ENCODE measurements at regions not wholly inside any gene's neighbourhood (a gene's known extent, or its start where the extent isn't known, plus 50 kb on each side); places are given as distances from the start of the nearest gene placed in this dataset.
"Not testable (repeated sequence)": the region's sequence is repeated elsewhere in the genome, so short reads cannot be mapped to it uniquely, and the experiment has no call there.

DNA sequence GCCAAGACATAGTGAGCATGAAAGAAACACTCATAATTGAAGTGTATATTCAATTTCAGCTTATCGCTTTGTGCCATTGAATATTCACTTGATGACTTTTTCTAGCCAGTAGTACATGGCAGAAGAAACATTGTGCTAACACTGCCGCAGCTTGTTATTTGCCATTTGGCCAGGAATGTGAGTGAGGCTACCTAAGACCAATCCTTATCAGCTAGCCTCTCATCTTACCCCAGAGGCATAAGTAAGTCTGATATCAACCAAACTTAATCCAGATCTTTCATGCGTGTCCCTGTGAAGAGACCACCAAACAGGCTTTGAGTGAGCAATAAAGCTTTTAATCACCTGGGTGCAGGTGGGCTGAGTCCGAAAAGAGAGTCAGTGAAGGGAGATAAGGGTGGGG is 586.0 kb upstream of the MBL2 start:
- TF ChIP-seq, protein P1, sequence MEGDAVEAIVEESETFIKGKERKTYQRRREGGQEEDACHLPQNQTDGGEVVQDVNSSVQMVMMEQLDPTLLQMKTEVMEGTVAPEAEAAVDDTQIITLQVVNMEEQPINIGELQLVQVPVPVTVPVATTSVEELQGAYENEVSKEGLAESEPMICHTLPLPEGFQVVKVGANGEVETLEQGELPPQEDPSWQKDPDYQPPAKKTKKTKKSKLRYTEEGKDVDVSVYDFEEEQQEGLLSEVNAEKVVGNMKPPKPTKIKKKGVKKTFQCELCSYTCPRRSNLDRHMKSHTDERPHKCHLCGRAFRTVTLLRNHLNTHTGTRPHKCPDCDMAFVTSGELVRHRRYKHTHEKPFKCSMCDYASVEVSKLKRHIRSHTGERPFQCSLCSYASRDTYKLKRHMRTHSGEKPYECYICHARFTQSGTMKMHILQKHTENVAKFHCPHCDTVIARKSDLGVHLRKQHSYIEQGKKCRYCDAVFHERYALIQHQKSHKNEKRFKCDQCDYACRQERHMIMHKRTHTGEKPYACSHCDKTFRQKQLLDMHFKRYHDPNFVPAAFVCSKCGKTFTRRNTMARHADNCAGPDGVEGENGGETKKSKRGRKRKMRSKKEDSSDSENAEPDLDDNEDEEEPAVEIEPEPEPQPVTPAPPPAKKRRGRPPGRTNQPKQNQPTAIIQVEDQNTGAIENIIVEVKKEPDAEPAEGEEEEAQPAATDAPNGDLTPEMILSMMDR (IDR thresholded peaks at IDR 0.05; ENCODE audit: unreplicated experiment): no peak
- Mint-ChIP-seq H3K36me3 (ENCODE audit: insufficient read depth) (no peaks in the 10 kb centered on the region), H3K4me1 (ENCODE audit: low read depth) (peaks cover 2% of the 10 kb centered on the region), H3K9me3 (ENCODE audit: low read depth) (no peaks in the 10 kb centered on the region), H3K27ac (no peak overlapping the region), H3K27me3 (no peaks in the 10 kb centered on the region), H3K4me3 (ENCODE audit: low read depth) (no peak overlapping the region)
- no peak for DNase-seq (ENCODE audit: low spot score, unreplicated experiment)

DNA sequence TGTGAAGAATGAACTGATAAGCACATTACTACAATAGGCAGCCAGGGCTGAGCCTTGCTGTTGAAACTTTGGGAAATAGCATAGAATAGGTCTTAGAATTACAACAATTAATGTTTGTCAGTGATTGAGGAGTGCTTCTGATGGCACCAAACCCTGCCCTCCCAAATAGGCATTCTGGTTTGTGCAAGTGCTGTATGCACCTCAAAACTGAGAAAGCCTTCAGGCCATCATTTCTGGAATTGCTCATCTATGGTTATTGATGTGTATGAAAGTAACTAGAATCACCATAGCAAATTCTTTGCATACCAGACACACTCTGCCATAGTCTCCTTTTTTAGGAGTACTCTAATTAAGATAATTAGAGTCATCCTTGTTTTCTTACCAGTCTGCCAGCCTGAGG is 585.0 kb upstream of the MBL2 start:
- no peak overlapping the region for H3K27ac Mint-ChIP-seq
- H3K4me3 Mint-ChIP-seq (ENCODE audit: low read depth): no peak overlapping the region
- no peaks in the 10 kb centered on the region for H3K27me3 Mint-ChIP-seq
- H3K9me3 Mint-ChIP-seq (ENCODE audit: low read depth): no peaks in the 10 kb centered on the region
- no peaks in the 10 kb centered on the region for H3K36me3 Mint-ChIP-seq (ENCODE audit: insufficient read depth)
- no peak for DNase-seq (ENCODE audit: low spot score, unreplicated experiment)
- peaks cover 2% of the 10 kb centered on the region for H3K4me1 Mint-ChIP-seq (ENCODE audit: low read depth)
- TF ChIP-seq, protein P1 (IDR thresholded peaks at IDR 0.05; ENCODE audit: unreplicated experiment): no peak

DNA sequence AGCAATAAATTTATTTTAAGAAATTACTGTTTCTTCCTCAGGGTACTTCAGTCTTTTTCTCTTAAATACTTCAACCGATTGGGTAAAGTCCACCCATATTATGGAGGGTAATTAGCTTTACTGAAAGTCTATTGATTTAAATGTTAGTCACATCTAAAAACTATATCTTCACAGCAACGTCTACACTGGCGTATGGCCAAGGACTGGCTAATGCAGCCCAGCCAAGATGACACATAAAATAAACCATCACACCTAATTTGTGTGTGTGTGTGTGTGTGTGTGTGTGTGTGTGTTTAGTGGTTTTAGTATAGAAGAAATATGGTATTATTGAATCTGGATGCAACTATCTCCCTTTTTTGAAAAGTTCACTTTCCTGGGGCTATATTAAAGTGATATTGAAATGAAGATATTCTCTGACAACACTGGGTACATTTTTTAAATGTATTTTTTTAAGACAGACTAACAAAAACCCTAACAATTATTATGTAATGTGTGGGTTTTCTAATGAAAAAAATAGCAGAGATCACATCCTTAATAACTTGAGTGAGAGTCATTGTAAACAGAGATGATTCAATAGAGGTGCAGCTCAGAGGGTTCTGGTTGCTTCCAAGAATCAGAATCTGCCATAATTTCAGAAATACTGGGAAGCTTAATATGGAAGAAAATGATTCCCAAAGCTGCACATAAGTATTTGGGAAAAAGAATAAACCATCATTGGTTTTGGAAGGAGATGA is 584.2 kb upstream of the MBL2 start:
- no peak overlapping the region for H3K27ac Mint-ChIP-seq
- no peaks in the 10 kb centered on the region for H3K27me3 Mint-ChIP-seq
- TF ChIP-seq, protein P1 (IDR thresholded peaks at IDR 0.05; ENCODE audit: unreplicated experiment): no peak
- H3K4me3 Mint-ChIP-seq (ENCODE audit: low read depth): no peak overlapping the region
- no peaks in the 10 kb centered on the region for H3K9me3 Mint-ChIP-seq (ENCODE audit: low read depth)
- DNase-seq (ENCODE audit: low spot score, unreplicated experiment): no peak
- H3K36me3 Mint-ChIP-seq (ENCODE audit: insufficient read depth): no peaks in the 10 kb centered on the region
- H3K4me1 Mint-ChIP-seq (ENCODE audit: low read depth): no peaks in the 10 kb centered on the region

DNA sequence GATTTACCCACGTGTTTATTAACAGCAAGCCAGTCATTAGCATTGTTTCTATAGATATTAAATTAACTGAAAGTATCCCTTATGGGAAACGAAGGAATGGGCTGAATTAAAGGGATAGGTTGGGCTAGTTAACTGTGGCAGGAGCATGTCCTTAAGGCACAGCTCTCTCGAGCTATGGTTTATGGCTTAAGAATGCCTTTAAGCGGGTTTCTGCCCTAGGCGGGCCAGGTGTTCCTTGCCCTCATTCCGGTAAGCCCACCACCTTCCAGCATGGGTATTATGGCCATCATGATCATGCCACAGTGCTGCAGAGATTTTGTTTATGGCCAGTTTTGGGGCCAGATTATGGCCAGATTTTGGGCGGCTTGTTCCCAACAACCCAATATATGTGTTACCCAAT is 569.9 kb upstream of the MBL2 start:
- H3K27ac Mint-ChIP-seq; H3K36me3 Mint-ChIP-seq (ENCODE audit: insufficient read depth); H3K9me3 Mint-ChIP-seq (ENCODE audit: low read depth); DNase-seq (ENCODE audit: low spot score, unreplicated experiment); H3K27me3 Mint-ChIP-seq; H3K4me1 Mint-ChIP-seq (ENCODE audit: low read depth); H3K4me3 Mint-ChIP-seq (ENCODE audit: low read depth): not testable (repeated sequence)

DNA sequence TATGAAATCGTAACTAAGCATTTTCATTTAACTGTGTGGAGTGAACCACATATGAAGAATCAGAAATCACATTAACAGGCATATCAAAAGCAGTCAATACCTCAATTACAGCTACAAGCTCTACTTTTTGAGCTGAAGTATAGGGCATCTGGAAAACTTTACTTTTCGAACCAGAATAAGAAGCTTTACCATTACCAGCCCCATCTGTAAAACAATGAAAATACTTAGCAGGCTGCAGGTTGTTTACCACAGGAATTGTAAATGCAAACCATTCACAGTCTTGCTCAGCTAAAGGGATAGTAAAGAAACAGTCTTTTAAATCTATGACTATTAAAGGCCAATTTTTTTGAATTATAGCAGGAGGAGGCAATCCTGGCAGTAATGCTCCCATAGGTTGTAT is 565.6 kb upstream of the MBL2 start:
- not testable (repeated sequence) for H3K4me3 Mint-ChIP-seq (ENCODE audit: low read depth); H3K36me3 Mint-ChIP-seq (ENCODE audit: insufficient read depth)

DNA sequence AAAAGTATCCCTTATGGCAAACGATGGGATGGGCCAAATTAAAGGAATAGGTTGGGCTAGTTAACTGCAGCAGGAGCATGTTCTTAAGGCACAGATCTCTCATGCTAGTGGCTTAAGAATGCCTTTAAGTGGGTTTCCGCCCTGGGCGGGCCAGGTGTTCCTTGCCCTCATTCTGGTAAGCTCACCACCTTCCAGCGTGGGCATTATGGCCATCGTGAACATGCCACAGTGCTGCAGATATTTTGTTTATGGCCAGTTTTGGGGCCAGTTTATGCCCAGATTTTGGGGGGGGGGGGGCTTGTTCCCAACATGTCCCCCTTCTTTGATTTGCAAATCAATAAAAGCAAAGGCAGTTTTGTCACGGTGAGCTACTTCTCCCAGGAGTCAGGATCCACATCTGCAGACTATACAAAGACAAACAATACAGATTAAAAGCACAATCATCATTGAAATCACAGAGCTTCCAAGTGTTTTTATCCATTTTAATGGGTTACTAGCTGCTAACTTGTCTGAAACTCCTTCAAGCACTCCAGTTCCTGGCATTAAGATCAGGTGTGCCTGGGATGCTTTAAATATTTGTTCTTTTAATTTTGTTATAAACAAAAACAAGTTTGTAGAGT is 563.3 kb upstream of the MBL2 start:
- not testable (repeated sequence) for H3K4me3 Mint-ChIP-seq (ENCODE audit: low read depth); H3K36me3 Mint-ChIP-seq (ENCODE audit: insufficient read depth); DNase-seq (ENCODE audit: low spot score, unreplicated experiment); H3K4me1 Mint-ChIP-seq (ENCODE audit: low read depth); H3K27me3 Mint-ChIP-seq; H3K27ac Mint-ChIP-seq
- H3K9me3 Mint-ChIP-seq (ENCODE audit: low read depth): peaks cover 13% of the 10 kb centered on the region

More for the DNA sequence above, 565.6 kb upstream of the MBL2 start:
- not testable (repeated sequence) for DNase-seq (ENCODE audit: low spot score, unreplicated experiment); H3K27me3 Mint-ChIP-seq; H3K27ac Mint-ChIP-seq; H3K4me1 Mint-ChIP-seq (ENCODE audit: low read depth)
- H3K9me3 Mint-ChIP-seq (ENCODE audit: low read depth): peaks cover 13% of the 10 kb centered on the region

DNA sequence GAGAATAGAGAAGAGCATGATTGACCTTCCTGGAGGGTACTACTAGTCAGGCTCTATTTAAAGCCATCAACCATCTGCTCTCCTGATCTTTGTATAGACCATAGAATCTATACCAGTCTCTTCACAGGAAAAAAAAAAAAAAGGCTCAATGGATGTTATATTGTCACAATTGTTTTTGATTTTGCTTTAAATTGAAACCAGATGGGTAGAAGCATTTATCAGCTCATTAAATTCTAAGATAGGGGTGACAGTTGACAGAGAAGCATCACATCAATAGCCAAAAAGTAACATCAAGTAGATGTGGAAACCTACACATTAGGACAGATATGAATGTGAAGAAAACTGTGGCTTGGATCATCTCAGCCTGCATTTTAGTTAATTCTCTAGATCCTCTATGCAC is 558.9 kb upstream of the MBL2 start:
- Mint-ChIP-seq H3K27ac (no peak overlapping the region), H3K9me3 (ENCODE audit: low read depth) (peaks cover 4% of the 10 kb centered on the region)

DNA sequence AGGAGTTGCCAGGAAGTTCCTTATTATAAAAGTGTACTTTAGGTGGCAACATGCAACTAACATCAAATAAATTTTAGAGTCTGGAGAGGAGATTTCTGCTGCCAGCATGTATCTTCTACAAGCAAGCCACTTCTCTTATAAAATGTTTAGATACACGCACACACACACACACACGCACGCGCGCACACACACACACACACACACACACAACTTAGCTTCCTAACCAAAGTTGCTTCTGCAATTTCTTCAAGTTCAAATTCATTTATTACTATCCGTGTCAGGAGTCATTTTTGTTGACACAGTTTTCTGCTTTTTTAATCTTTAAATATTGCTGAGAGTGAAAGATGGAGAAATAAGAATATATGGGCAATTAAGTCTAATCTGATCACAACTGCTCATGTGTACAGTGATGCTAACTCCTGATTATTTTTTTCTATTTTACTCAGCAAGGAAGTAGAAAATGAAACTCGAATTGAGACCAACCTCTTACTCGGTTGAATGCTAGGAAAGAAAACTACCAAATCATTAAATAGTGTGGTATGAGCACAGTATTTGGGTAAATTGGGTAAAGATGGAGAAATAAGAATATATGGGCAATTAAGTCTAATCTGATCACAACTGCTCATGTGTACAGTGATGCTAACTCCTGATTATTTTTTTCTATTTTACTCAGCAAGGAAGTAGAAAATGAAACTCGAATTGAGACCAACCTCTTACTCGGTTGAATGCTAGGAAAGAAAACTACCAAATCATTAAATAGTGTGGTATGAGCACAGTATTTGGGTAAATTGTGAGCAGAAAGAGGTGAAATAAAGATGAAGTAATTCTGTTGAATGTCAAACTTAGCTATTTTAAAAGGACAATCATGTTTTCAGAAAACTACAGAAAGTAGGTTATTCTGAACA is 554.1 kb upstream of the MBL2 start:
- not testable (repeated sequence) for H3K4me1 Mint-ChIP-seq (ENCODE audit: low read depth); H3K27me3 Mint-ChIP-seq; H3K27ac Mint-ChIP-seq

More for the DNA sequence above, 558.9 kb upstream of the MBL2 start:
- Mint-ChIP-seq H3K36me3 (ENCODE audit: insufficient read depth) (no peaks in the 10 kb centered on the region), H3K27me3 (no peaks in the 10 kb centered on the region), H3K4me3 (ENCODE audit: low read depth) (no peak overlapping the region), H3K4me1 (ENCODE audit: low read depth) (no peaks in the 10 kb centered on the region)
- TF ChIP-seq, protein P1 (IDR thresholded peaks at IDR 0.05; ENCODE audit: unreplicated experiment): no peak
- no peak for DNase-seq (ENCODE audit: low spot score, unreplicated experiment)

More for the DNA sequence above, 554.1 kb upstream of the MBL2 start:
- not testable (repeated sequence) for H3K4me3 Mint-ChIP-seq (ENCODE audit: low read depth); H3K9me3 Mint-ChIP-seq (ENCODE audit: low read depth); H3K36me3 Mint-ChIP-seq (ENCODE audit: insufficient read depth); DNase-seq (ENCODE audit: low spot score, unreplicated experiment)

Measured in progenitor cell of endocrine pancreas (in vitro differentiated cells).